IPS-18a (cell line): ENCODE measurements at regions not wholly inside any gene's neighbourhood (a gene's known extent, or its start where the extent isn't known, plus 50 kb on each side); places are given as distances from the start of the nearest gene placed in this dataset.

Source experiments
- H3K27ac ChIP-seq: one replicate; pipeline ENCODE4 v1.5.1; 2013; ENCODE audit warnings: low read length
- H3K27me3 ChIP-seq: one replicate; pipeline ENCODE4 v1.6.1; 2013; ENCODE audit warnings: mild to moderate bottlenecking, low read length; ENCODE audit not compliant: control insufficient read depth, insufficient read depth
- H3K36me3 ChIP-seq: one replicate; pipeline ENCODE4 v1.6.1; 2013; ENCODE audit warnings: low read depth, low read length; ENCODE audit not compliant: control insufficient read depth
- H3K4me1 ChIP-seq: one replicate; pipeline ENCODE4 v1.6.1; 2013; ENCODE audit warnings: low read depth, low read length; ENCODE audit not compliant: control insufficient read depth
- H3K4me3 ChIP-seq: one replicate; pipeline ENCODE4 v1.5.1; 2013; ENCODE audit warnings: low read length
- H3K9ac ChIP-seq: one replicate; pipeline ENCODE4 v1.6.1; 2013; ENCODE audit warnings: mild to moderate bottlenecking, low read length, moderate library complexity
- H3K9me3 ChIP-seq: one replicate; pipeline ENCODE4 v1.6.1; 2013; ENCODE audit warnings: low read depth, low read length; ENCODE audit not compliant: control insufficient read depth

GRCh38 chr15:31261266-31262142, 65.1 kb upstream of the KLF13 start:
- Histone ChIP-seq H3K27ac (no peak overlapping the region), H3K9me3 (no peaks in the 10 kb centered on the region), H3K4me3 (no peak overlapping the region), H3K27me3 (no peaks in the 10 kb centered on the region), H3K9ac (no peak overlapping the region), H3K4me1 (no peaks in the 10 kb centered on the region), H3K36me3 (no peaks in the 10 kb centered on the region)

- H3K4me3 ChIP-seq: no peak overlapping the region
- H3K27ac ChIP-seq: no peak overlapping the region
- no peaks in the 10 kb centered on the region for H3K36me3 ChIP-seq
- H3K9ac ChIP-seq: no peak overlapping the region
- H3K9me3 ChIP-seq: no peaks in the 10 kb centered on the region
- no peaks in the 10 kb centered on the region for H3K4me1 ChIP-seq
- no peaks in the 10 kb centered on the region for H3K27me3 ChIP-seq
Measured at GRCh38 chr15:31262143-31262530, 64.5 kb upstream of the KLF13 start.

- Histone ChIP-seq H3K4me3 (no peak overlapping the region), H3K27ac (no peak overlapping the region), H3K4me1 (no peaks in the 10 kb centered on the region), H3K9ac (no peak overlapping the region), H3K27me3 (no peaks in the 10 kb centered on the region), H3K36me3 (no peaks in the 10 kb centered on the region), H3K9me3 (no peaks in the 10 kb centered on the region)
Measured at GRCh38 chr15:31262901-31263671, 63.5 kb upstream of the KLF13 start.

DNA sequence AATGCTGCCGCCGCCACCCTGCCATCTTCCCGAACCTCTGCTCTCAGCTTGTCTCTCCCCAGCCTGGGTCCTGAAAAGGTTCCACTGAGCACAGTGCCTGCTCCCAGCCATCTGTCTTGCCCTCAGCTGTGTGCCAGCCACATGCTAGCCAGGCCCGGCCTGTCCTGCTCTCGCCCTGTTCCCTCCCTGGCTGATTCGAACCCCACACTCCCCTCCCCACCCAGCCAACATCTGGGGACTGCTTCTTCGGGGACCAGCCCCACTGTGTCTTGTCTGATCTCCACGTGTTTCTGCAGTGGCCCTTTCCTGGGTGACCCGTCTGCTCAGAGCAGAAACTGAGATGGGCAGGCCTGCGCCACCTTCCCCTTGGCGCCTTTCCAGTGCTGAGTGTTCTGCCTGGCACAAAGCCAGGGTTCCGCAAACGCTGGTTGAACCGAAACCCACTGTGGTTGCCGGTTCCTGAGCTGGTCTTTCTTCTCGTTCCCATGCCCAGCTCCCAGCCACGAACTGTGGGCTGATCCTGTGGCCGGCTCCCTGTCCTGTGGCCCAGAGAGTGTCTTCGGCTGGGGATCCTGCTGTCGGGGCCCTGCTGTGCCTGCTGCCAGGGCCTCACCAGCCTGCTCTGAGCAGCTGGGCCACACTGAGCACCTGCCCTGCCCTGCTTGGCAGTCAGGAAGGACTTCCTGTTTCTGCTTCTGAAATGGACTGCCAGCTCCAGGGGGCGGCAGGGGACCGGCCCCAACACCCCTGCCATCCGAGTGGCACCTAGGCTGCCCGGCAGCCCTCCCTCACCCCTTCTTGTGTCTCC, 62.7 kb upstream of the KLF13 start:
- no peak overlapping the region for H3K4me3 ChIP-seq
- no peak overlapping the region for H3K27ac ChIP-seq
- no peak overlapping the region for H3K9ac ChIP-seq
- no peaks in the 10 kb centered on the region for H3K27me3 ChIP-seq
- no peaks in the 10 kb centered on the region for H3K4me1 ChIP-seq
- H3K36me3 ChIP-seq: no peaks in the 10 kb centered on the region
- H3K9me3 ChIP-seq: no peaks in the 10 kb centered on the region

DNA sequence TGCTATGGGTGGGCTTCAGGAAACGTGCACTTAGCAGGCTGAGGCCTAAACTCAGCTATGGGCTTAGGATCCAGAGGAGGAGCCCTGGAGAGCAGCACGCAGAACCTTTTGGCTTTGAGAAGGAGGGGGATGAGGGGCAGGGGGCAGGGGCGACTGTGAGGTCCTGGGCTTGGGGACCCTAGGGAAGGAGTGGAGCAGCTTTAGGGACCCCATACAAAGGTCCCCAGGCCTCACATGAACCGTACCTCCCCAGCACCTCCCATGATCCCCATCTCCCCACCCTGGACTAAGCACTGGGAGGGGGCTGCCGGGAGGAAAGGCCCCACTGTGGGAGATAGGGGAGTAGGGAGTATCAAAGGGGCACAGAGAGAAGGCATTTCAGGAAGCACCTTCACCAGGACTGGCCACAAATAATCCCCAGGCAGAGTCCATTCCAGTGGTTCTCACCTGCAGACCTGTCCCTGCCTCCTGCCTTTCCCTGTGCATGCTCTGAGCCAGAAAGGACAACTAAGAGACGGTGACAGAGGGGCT, 62.0 kb upstream of the KLF13 start:
- Histone ChIP-seq H3K9ac (no peak overlapping the region), H3K36me3 (no peaks in the 10 kb centered on the region), H3K27me3 (no peaks in the 10 kb centered on the region), H3K27ac (no peak overlapping the region), H3K4me3 (no peak overlapping the region), H3K9me3 (no peaks in the 10 kb centered on the region), H3K4me1 (no peaks in the 10 kb centered on the region)

- H3K4me3 ChIP-seq: no peak overlapping the region
- no peaks in the 10 kb centered on the region for H3K9me3 ChIP-seq
- H3K27me3 ChIP-seq: no peaks in the 10 kb centered on the region
- H3K36me3 ChIP-seq: no peaks in the 10 kb centered on the region
- no peak overlapping the region for H3K9ac ChIP-seq
- no peaks in the 10 kb centered on the region for H3K4me1 ChIP-seq
- no peak overlapping the region for H3K27ac ChIP-seq
Measured at GRCh38 chr15:31265090-31265870, 61.4 kb upstream of the KLF13 start.

GRCh38 chr15:31265871-31266711, 60.5 kb upstream of the KLF13 start:
- Histone ChIP-seq H3K4me1 (no peaks in the 10 kb centered on the region), H3K27me3 (no peaks in the 10 kb centered on the region), H3K36me3 (no peaks in the 10 kb centered on the region), H3K27ac (no peak overlapping the region), H3K9ac (no peak overlapping the region), H3K4me3 (no peak overlapping the region), H3K9me3 (no peaks in the 10 kb centered on the region)

GRCh38 chr15:31266712-31267111, 59.9 kb upstream of the KLF13 start:
- no peaks in the 10 kb centered on the region for H3K4me1 ChIP-seq
- H3K9ac ChIP-seq: no peak overlapping the region
- no peaks in the 10 kb centered on the region for H3K27me3 ChIP-seq
- H3K27ac ChIP-seq: no peak overlapping the region
- H3K36me3 ChIP-seq: no peaks in the 10 kb centered on the region
- no peak overlapping the region for H3K4me3 ChIP-seq
- H3K9me3 ChIP-seq: no peaks in the 10 kb centered on the region

DNA sequence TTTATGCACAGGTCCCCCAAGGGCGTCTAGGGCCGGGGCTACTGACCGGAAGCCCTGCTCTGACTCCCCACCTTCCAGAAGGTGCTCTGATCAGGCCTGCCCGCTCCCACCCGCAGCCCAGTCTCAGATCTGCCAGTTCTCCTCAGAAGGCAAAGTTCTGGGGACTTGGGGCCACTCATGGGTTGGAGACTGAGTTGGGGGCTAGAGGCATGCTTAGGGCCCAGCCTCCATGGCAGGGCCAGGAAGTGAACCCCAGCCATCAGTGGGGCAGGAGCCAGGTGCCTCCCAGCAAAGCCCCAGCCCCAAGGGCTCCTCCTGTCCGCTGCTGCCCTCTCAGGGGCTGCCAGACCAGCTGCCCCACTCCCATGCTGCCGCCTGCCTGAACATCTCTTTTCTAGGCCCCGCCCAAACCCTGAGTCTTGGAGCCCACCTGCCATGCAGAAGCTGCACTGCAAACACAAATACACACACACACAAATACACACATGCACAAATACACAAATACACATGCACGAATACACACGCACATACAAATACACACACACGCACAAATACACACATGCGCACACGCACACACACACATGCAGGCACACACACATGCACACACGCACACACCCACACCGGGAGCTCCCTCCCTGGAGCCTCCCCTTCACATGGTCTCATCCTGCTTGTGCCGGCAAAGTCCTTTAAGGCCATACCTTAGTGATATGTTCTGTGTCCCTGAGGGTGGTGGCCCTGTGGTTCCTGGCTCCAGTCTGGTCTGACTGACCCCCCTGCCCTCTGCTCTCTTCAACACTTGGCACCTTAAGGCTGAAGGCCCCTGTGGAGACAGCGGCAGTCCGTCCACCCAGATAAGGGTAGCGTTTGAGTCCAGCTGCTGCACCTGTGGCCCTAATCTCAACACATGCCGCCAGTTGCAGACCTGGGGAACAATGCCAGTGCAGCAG, 59.2 kb upstream of the KLF13 start:
- Histone ChIP-seq H3K27ac (no peak overlapping the region), H3K9ac (no peak overlapping the region)

More for the DNA sequence above, 59.2 kb upstream of the KLF13 start:
- Histone ChIP-seq H3K9me3 (no peaks in the 10 kb centered on the region), H3K4me3 (no peak overlapping the region), H3K27me3 (no peaks in the 10 kb centered on the region), H3K4me1 (no peaks in the 10 kb centered on the region), H3K36me3 (no peaks in the 10 kb centered on the region)
